IMR-90 (cell line): ENCODE measurements at regions not wholly inside any gene's neighbourhood (a gene's known extent, or its start where the extent isn't known, plus 50 kb on each side); places are given as distances from the start of the nearest gene placed in this dataset.

Source experiments
- BHLHE40 ChIP-seq: fragments of 150-350 bp; IDR thresholded peaks from 2 replicates; pipeline ENCODE4 v1.6.1; 2016; ENCODE audit warnings: mild to moderate bottlenecking, low read depth, low read length
- CEBPB ChIP-seq: IDR thresholded peaks from 2 replicates; pipeline ENCODE4 v1.6.1; 2012; ENCODE audit warnings: low read depth, low read length, improper control_type of control experiment
- CHD1 ChIP-seq: IDR thresholded peaks from 2 replicates; pipeline ENCODE4 v1.6.1; 2012; ENCODE audit warnings: low read depth, low read length, improper control_type of control experiment
- MXI1 ChIP-seq: IDR thresholded peaks from 2 replicates; pipeline ENCODE4 v1.6.1; 2012; ENCODE audit warnings: low read depth, mild to moderate bottlenecking, low read length, moderate library complexity, borderline replicate concordance
- POLR2A ChIP-seq: IDR thresholded peaks from 2 replicates; pipeline ENCODE4 v1.6.1; 2012; ENCODE audit warnings: mild to moderate bottlenecking, low read depth, low read length
- RAD21 ChIP-seq: IDR thresholded peaks from 2 replicates; pipeline ENCODE4 v1.6.1; 2012; ENCODE audit warnings: low read length, improper control_type of control experiment
- RCOR1 ChIP-seq: IDR thresholded peaks from 2 replicates; pipeline ENCODE4 v1.6.1; 2012; ENCODE audit warnings: mild to moderate bottlenecking, low read length, improper control_type of control experiment; ENCODE audit not compliant: insufficient replicate concordance
- RFX5 ChIP-seq: IDR thresholded peaks from 2 replicates; pipeline ENCODE4 v1.8.0; 2012; ENCODE audit warnings: low read depth, mild to moderate bottlenecking, low read length, moderate library complexity
- TF ChIP-seq, protein P1 (sequence below): conservative IDR thresholded peaks from 2 replicates; pipeline ENCODE4 v1.5.1; 2012; ENCODE audit warnings: mild to moderate bottlenecking, low read depth, low read length, improper control_type of control experiment
- TF ChIP-seq, protein P2 (sequence below): fragments of 150-350 bp; IDR thresholded peaks from 2 replicates; pipeline ENCODE4 v1.6.1; 2016; ENCODE audit warnings: low read depth, mild to moderate bottlenecking, low read length, moderate library complexity, borderline replicate concordance

DNA sequence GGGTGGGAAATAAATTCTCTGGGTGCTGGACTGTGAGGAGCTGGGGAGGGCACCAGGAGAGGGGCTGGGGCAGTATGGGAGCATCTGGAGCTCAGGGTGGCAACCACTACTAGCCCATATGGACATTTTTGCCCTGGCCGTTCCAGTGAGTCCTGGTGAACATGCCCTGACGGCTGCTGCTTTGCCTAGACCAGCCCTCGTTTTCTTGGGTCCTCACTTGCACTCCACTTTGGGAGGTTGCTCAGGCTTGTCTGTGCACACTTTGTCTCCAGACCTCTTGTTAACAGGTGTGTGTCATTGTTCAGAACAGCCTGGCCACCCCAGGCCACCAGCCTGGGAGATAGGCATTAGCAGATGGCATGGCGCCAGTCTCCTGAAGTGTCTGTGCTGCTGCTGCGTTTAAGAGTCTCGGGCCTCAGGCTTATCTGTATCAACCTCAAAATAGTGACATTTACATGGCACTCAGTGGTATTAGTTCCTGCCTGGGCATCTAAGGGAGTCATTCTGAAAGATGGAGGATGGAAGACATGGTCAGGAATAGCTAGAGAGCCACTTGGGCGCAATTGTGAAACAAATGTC lies 190.5 kb downstream of the PTPRU start:
- TF ChIP-seq, protein P1, sequence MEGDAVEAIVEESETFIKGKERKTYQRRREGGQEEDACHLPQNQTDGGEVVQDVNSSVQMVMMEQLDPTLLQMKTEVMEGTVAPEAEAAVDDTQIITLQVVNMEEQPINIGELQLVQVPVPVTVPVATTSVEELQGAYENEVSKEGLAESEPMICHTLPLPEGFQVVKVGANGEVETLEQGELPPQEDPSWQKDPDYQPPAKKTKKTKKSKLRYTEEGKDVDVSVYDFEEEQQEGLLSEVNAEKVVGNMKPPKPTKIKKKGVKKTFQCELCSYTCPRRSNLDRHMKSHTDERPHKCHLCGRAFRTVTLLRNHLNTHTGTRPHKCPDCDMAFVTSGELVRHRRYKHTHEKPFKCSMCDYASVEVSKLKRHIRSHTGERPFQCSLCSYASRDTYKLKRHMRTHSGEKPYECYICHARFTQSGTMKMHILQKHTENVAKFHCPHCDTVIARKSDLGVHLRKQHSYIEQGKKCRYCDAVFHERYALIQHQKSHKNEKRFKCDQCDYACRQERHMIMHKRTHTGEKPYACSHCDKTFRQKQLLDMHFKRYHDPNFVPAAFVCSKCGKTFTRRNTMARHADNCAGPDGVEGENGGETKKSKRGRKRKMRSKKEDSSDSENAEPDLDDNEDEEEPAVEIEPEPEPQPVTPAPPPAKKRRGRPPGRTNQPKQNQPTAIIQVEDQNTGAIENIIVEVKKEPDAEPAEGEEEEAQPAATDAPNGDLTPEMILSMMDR = no peak
- no peak for TF ChIP-seq RAD21
- TF ChIP-seq POLR2A = no peak
- TF ChIP-seq RCOR1 = no peak
- no peak for TF ChIP-seq RFX5
- TF ChIP-seq CEBPB = no peak
- TF ChIP-seq, protein P2, sequence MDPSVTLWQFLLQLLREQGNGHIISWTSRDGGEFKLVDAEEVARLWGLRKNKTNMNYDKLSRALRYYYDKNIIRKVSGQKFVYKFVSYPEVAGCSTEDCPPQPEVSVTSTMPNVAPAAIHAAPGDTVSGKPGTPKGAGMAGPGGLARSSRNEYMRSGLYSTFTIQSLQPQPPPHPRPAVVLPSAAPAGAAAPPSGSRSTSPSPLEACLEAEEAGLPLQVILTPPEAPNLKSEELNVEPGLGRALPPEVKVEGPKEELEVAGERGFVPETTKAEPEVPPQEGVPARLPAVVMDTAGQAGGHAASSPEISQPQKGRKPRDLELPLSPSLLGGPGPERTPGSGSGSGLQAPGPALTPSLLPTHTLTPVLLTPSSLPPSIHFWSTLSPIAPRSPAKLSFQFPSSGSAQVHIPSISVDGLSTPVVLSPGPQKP = no peak
- no peak for TF ChIP-seq BHLHE40
- TF ChIP-seq CHD1 = no peak
- TF ChIP-seq MXI1 = no peak
